CD8-positive, alpha-beta memory T cell (primary cell): ENCODE measurements at regions not wholly inside any gene's neighbourhood (a gene's known extent, or its start where the extent isn't known, plus 50 kb on each side); places are given as distances from the start of the nearest gene placed in this dataset.

Experiments
- CTCF ChIA-PET: fragments of 350-600 bp; sonication (Branson Sonifier 250); formaldehyde crosslinking; loops from one replicate; lab custom pipeline; 2021; ENCODE audit warnings: antibody characterized with exemption; lab: Charles Lee
- POLR2A ChIA-PET: fragments of 350-600 bp; sonication (Branson Sonifier 250); formaldehyde crosslinking; loops from one replicate; lab custom pipeline; 2021; ENCODE audit warnings: antibody characterized with exemption; lab: Charles Lee
- DNase-seq, 5 donors: peaks; one replicate each; pipeline versions ENCODE4 v3.0.0 to v3.0.0-alpha.2; 2020 to 2022; ENCODE audit warnings: mixed read lengths in 1 of 5
- H3K27ac ChIP-seq: one replicate; pipeline ENCODE4 v1.7.0; 2013; ENCODE audit warnings: low read depth, mild to moderate bottlenecking, low read length, moderate library complexity
- H3K27me3 ChIP-seq: 2 replicates; pipeline ENCODE4 v1.7.0; 2013; ENCODE audit warnings: low read length, mild to moderate bottlenecking; ENCODE audit not compliant: insufficient read depth, poor library complexity, severe bottlenecking
- H3K36me3 ChIP-seq: 2 replicates; pipeline ENCODE4 v1.7.0; 2013; ENCODE audit warnings: mild to moderate bottlenecking, low read length, moderate library complexity; ENCODE audit not compliant: insufficient read depth
- H3K4me1 ChIP-seq: 2 replicates; pipeline ENCODE4 v1.7.0; 2013; ENCODE audit warnings: mild to moderate bottlenecking, low read length, moderate library complexity; ENCODE audit not compliant: insufficient read depth
- H3K4me3 ChIP-seq: 2 replicates; pipeline ENCODE4 v1.7.0; 2013; ENCODE audit warnings: mild to moderate bottlenecking, low read length
- H3K9me3 ChIP-seq: 2 replicates; pipeline ENCODE4 v1.7.0; 2013; ENCODE audit warnings: mild to moderate bottlenecking, low read length
- H3K27ac Mint-ChIP-seq, 8 donors: one replicate each; pipeline ENCODE4 v1.8.0; 2020 to 2021; ENCODE audit warnings: mixed read lengths in 8 of 8, mild to moderate bottlenecking in 6 of 8, inconsistent platforms in 3 of 8, moderate library complexity in 3 of 8
- H3K27me3 Mint-ChIP-seq, 2 donors: one replicate each; pipeline ENCODE4 v1.8.0; 2020 to 2021; ENCODE audit warnings: mixed read lengths in 2 of 2, mild to moderate bottlenecking in 1 of 2, moderate library complexity in 1 of 2
- H3K36me3 Mint-ChIP-seq, 3 donors: one replicate each; pipeline ENCODE4 v1.8.0; 2020 to 2021; ENCODE audit warnings: mixed read lengths in 3 of 3, inconsistent platforms in 1 of 3, mild to moderate bottlenecking in 1 of 3
- H3K4me1 Mint-ChIP-seq, 3 donors: one replicate each; pipeline ENCODE4 v1.8.0; 2020 to 2021; ENCODE audit warnings: mixed read lengths in 3 of 3, inconsistent platforms in 1 of 3, mild to moderate bottlenecking in 1 of 3
- H3K4me3 Mint-ChIP-seq, 7 donors: one replicate each; pipeline ENCODE4 v1.8.0; 2020 to 2021; ENCODE audit warnings: mixed read lengths in 7 of 7, mild to moderate bottlenecking in 6 of 7, moderate library complexity in 4 of 7, inconsistent platforms in 2 of 7
- H3K9me3 Mint-ChIP-seq, 5 donors: one replicate each; pipeline ENCODE4 v1.8.0; 2020 to 2022; ENCODE audit warnings: mixed read lengths in 5 of 5, mild to moderate bottlenecking in 3 of 5, moderate library complexity in 2 of 5, inconsistent platforms in 1 of 5

GRCh38 chr5:116738615-116739261, 164.1 kb upstream of the SEMA6A start:
- no peaks in the 10 kb centered on the region for H3K36me3 Mint-ChIP-seq
- H3K4me1 ChIP-seq, result no peaks in the 10 kb centered on the region
- no peak for DNase-seq
- no peak overlapping the region for H3K4me3 Mint-ChIP-seq
- peaks cover 0 to 4% (median 0%) of the 10 kb centered on the region in 5 donors for H3K9me3 Mint-ChIP-seq
- H3K4me1 Mint-ChIP-seq, result no peaks in the 10 kb centered on the region
- H3K9me3 ChIP-seq, result no peaks in the 10 kb centered on the region
- H3K27ac Mint-ChIP-seq, result no peak overlapping the region
- no peaks in the 10 kb centered on the region for H3K36me3 ChIP-seq
- H3K4me3 ChIP-seq, result no peak overlapping the region
- POLR2A ChIA-PET, result no interaction called here
- CTCF ChIA-PET, result no interaction called here
- peaks cover 2 to 9% of the 10 kb centered on the region in 2 donors for H3K27me3 Mint-ChIP-seq
- H3K27me3 ChIP-seq, result no peaks in the 10 kb centered on the region
- H3K27ac ChIP-seq, result no peak overlapping the region

- Mint-ChIP-seq H3K36me3 (no peaks in the 10 kb centered on the region), H3K27ac (no peak overlapping the region), H3K4me1 (no peaks in the 10 kb centered on the region), H3K4me3 (no peak overlapping the region), H3K27me3 (peaks cover 2 to 9% of the 10 kb centered on the region in 2 donors), H3K9me3 (no peaks in the 10 kb centered on the region)
- POLR2A ChIA-PET, result no interaction called here
- H3K27me3 ChIP-seq, result no peaks in the 10 kb centered on the region
- no peaks in the 10 kb centered on the region for H3K9me3 ChIP-seq
- CTCF ChIA-PET, result no interaction called here
- H3K4me1 ChIP-seq, result no peaks in the 10 kb centered on the region
- H3K27ac ChIP-seq, result no peak overlapping the region
- H3K36me3 ChIP-seq, result no peaks in the 10 kb centered on the region
- no peak overlapping the region for H3K4me3 ChIP-seq
- no peak for DNase-seq
Observed at GRCh38 chr5:116738239-116738614, 163.6 kb upstream of the SEMA6A start.

GRCh38 chr5:116736671-116737070, 162.0 kb upstream of the SEMA6A start:
- Mint-ChIP-seq H3K9me3 (no peaks in the 10 kb centered on the region), H3K36me3 (no peaks in the 10 kb centered on the region), H3K4me1 (no peaks in the 10 kb centered on the region), H3K27me3 (peaks cover 5 to 9% of the 10 kb centered on the region in 2 donors), H3K4me3 (no peak overlapping the region), H3K27ac (no peak overlapping the region)
- H3K4me3 ChIP-seq, result no peak overlapping the region
- no peaks in the 10 kb centered on the region for H3K27me3 ChIP-seq
- POLR2A ChIA-PET, result no interaction called here
- no peaks in the 10 kb centered on the region for H3K4me1 ChIP-seq
- H3K9me3 ChIP-seq, result no peaks in the 10 kb centered on the region
- DNase-seq, result no peak
- CTCF ChIA-PET, result no interaction called here
- no peak overlapping the region for H3K27ac ChIP-seq
- no peaks in the 10 kb centered on the region for H3K36me3 ChIP-seq

GRCh38 chr5:116733991-116734975, 159.7 kb upstream of the SEMA6A start:
- H3K27me3 ChIP-seq, result no peaks in the 10 kb centered on the region
- Mint-ChIP-seq H3K27ac (no peak overlapping the region), H3K27me3 (peaks cover 5 to 7% of the 10 kb centered on the region in 2 donors), H3K4me1 (no peaks in the 10 kb centered on the region), H3K9me3 (peaks cover 0 to 2% (median 0%) of the 10 kb centered on the region in 5 donors), H3K4me3 (no peak overlapping the region), H3K36me3 (no peaks in the 10 kb centered on the region)
- DNase-seq, result no peak
- ChIA-PET CTCF (no interaction called here), POLR2A (no interaction called here)
- H3K36me3 ChIP-seq, result no peaks in the 10 kb centered on the region
- no peaks in the 10 kb centered on the region for H3K9me3 ChIP-seq
- H3K4me1 ChIP-seq, result no peaks in the 10 kb centered on the region
- H3K27ac ChIP-seq, result no peak overlapping the region
- H3K4me3 ChIP-seq, result no peak overlapping the region

DNA sequence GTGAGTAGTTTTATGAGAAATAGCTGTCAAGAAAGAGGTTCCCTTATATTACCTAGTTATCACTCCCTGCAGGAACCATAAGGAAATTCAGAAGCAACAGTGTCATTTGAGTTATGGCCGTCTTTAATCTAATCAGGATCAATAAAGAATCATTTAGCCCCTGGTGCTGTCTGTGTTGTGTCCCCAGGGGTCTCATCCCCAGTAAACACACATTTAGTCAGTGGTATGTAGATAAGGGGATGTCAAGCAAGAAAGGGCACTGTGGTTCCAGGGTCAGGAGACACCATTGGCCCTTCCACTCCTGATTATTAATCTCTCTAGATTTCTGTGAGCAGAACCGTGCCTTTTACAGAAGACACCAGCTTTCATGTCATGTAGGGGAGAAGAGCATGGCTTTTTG, 158.0 kb upstream of the SEMA6A start:
- DNase-seq, result no peak
- ChIA-PET CTCF (no interaction called here), POLR2A (no interaction called here)
- Mint-ChIP-seq H3K4me3 (no peak overlapping the region), H3K27me3 (peaks cover 0 to 5% of the 10 kb centered on the region in 2 donors), H3K36me3 (no peaks in the 10 kb centered on the region), H3K9me3 (peaks cover 0 to 2% (median 0%) of the 10 kb centered on the region in 5 donors), H3K27ac (no peak overlapping the region), H3K4me1 (no peaks in the 10 kb centered on the region)
- Histone ChIP-seq H3K9me3 (no peaks in the 10 kb centered on the region), H3K36me3 (no peaks in the 10 kb centered on the region), H3K27me3 (no peaks in the 10 kb centered on the region), H3K4me3 (no peak overlapping the region), H3K4me1 (no peaks in the 10 kb centered on the region), H3K27ac (no peak overlapping the region)

GRCh38 chr5:116731432-116731831, 156.8 kb upstream of the SEMA6A start:
- ChIA-PET POLR2A (no interaction called here), CTCF (no interaction called here)
- Histone ChIP-seq H3K4me1 (no peaks in the 10 kb centered on the region), H3K27ac (no peak overlapping the region), H3K36me3 (no peaks in the 10 kb centered on the region), H3K9me3 (no peaks in the 10 kb centered on the region), H3K4me3 (no peak overlapping the region), H3K27me3 (no peaks in the 10 kb centered on the region)
- no peaks in the 10 kb centered on the region for H3K36me3 Mint-ChIP-seq
- peaks cover 0 to 2% (median 0%) of the 10 kb centered on the region in 5 donors for H3K9me3 Mint-ChIP-seq
- DNase-seq, result no peak
- no peak overlapping the region for H3K27ac Mint-ChIP-seq
- no peaks in the 10 kb centered on the region for H3K4me1 Mint-ChIP-seq
- H3K27me3 Mint-ChIP-seq, result peaks cover 4 to 5% of the 10 kb centered on the region in 2 donors
- H3K4me3 Mint-ChIP-seq, result no peak overlapping the region

DNA sequence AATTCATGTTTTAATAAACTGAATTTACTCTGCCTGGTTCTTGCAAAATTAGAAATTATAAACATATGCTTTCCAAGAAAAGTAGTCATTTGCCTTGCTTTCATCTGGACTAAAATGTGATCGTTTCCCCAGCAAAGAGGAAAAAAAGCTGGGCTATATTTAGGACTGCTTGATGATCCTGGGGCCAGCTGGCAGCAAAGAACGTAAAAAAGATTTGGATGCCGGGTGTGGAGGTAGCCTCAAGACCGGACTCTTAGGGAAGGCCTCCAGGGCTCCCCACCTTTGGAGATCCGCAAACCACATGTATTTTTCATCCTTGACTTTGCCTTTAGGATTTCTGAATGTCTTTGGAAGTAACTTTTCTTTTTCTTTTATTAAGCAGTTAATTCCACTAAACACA, 156.1 kb upstream of the SEMA6A start:
- Mint-ChIP-seq H3K27me3 (peaks cover 4 to 5% of the 10 kb centered on the region in 2 donors), H3K4me3 (no peak overlapping the region), H3K36me3 (no peaks in the 10 kb centered on the region), H3K9me3 (peaks cover 0 to 2% (median 0%) of the 10 kb centered on the region in 5 donors), H3K27ac (no peak overlapping the region), H3K4me1 (no peaks in the 10 kb centered on the region)
- no peaks in the 10 kb centered on the region for H3K9me3 ChIP-seq
- no peak overlapping the region for H3K27ac ChIP-seq
- H3K27me3 ChIP-seq, result no peaks in the 10 kb centered on the region
- CTCF ChIA-PET, result no interaction called here
- DNase-seq, result no peak
- no peak overlapping the region for H3K4me3 ChIP-seq
- no peaks in the 10 kb centered on the region for H3K4me1 ChIP-seq
- H3K36me3 ChIP-seq, result no peaks in the 10 kb centered on the region
- POLR2A ChIA-PET, result no interaction called here

DNA sequence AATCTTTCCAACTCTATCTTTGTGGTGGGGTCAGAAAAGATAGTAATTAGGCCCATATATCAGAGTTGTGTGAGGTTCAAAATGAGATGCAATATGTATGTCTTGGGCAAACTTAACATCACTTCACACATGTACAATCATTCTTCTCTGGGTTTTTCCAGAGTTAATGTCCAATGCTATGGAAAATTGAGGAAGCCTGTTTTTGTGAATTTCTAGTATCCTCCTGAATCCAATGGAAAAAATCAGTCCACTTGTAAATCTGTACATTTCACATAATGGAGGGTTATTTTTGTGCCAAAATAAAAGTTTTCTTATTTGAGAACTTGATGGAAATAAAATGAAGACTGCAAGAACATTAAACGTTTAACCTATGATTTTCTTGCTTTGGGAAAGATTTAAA, 155.6 kb upstream of the SEMA6A start:
- Mint-ChIP-seq H3K4me1 (no peaks in the 10 kb centered on the region), H3K9me3 (peaks cover 0 to 2% (median 0%) of the 10 kb centered on the region in 5 donors), H3K27ac (no peak overlapping the region), H3K4me3 (no peak overlapping the region), H3K36me3 (no peaks in the 10 kb centered on the region), H3K27me3 (peaks cover 4 to 5% of the 10 kb centered on the region in 2 donors)
- POLR2A ChIA-PET, result no interaction called here
- H3K9me3 ChIP-seq, result no peaks in the 10 kb centered on the region
- CTCF ChIA-PET, result no interaction called here
- H3K27me3 ChIP-seq, result no peaks in the 10 kb centered on the region
- H3K4me1 ChIP-seq, result no peaks in the 10 kb centered on the region
- no peak overlapping the region for H3K27ac ChIP-seq
- no peaks in the 10 kb centered on the region for H3K36me3 ChIP-seq
- no peak for DNase-seq
- H3K4me3 ChIP-seq, result no peak overlapping the region
